ENCODE measurements at regions not wholly inside any gene's neighbourhood (a gene's known extent, or its start where the extent isn't known, plus 50 kb on each side); places are given as distances from the start of the nearest gene placed in this dataset.

DNA sequence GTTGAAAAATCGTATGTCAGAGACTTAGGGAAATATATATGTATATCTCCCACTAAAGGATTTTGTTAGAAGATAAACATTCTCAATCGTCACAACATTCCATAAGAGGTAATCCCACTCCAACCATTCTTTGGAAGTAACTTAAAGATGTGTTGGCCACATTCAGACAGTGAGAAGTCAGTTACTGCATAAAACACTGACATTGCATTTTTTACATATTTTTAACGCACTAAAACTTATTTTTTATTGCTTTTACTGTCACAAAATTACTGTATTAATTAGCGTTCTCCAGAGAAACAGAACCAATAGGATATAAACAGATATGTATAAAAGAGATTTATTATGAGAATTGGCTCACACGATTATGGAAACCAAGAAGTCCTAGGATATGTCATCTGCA is 74.3 kb upstream of the VGLL2 start:
- TF ChIP-seq, protein P1, sequence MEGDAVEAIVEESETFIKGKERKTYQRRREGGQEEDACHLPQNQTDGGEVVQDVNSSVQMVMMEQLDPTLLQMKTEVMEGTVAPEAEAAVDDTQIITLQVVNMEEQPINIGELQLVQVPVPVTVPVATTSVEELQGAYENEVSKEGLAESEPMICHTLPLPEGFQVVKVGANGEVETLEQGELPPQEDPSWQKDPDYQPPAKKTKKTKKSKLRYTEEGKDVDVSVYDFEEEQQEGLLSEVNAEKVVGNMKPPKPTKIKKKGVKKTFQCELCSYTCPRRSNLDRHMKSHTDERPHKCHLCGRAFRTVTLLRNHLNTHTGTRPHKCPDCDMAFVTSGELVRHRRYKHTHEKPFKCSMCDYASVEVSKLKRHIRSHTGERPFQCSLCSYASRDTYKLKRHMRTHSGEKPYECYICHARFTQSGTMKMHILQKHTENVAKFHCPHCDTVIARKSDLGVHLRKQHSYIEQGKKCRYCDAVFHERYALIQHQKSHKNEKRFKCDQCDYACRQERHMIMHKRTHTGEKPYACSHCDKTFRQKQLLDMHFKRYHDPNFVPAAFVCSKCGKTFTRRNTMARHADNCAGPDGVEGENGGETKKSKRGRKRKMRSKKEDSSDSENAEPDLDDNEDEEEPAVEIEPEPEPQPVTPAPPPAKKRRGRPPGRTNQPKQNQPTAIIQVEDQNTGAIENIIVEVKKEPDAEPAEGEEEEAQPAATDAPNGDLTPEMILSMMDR (IDR thresholded peaks at IDR 0.05) = no peak
- no peak for TF ChIP-seq POLR2AphosphoS5 (IDR thresholded peaks at IDR 0.05)
- TF ChIP-seq POLR2A (IDR thresholded peaks at IDR 0.05) = no peak
